Sigmoid colon (tissue), 6 donors: ENCODE measurements at regions not wholly inside any gene's neighbourhood (a gene's known extent, or its start where the extent isn't known, plus 50 kb on each side); places are given as distances from the start of the nearest gene placed in this dataset.

Experiments
- DNase-seq: peaks from one replicate; pipeline ENCODE4 v3.0.0-alpha.2; 2019
- H3K27ac ChIP-seq, 4 donors: fragments of 200-600 bp; sonication (generic); one replicate each; pipeline ENCODE4 v1.5.1; 2016 to 2019; ENCODE audit warnings: mild to moderate bottlenecking in 1 of 4
- H3K27me3 ChIP-seq, 3 donors: fragments of 200-600 bp; sonication (generic); one replicate each; pipeline ENCODE4 v1.5.1; 2019; ENCODE audit warnings: mild to moderate bottlenecking in 1 of 3
- H3K36me3 ChIP-seq, 4 donors: fragments of 200-600 bp; sonication (generic); one replicate each; pipeline ENCODE4 v1.5.1; 2016 to 2019
- H3K4me1 ChIP-seq, 4 donors: fragments of 200-600 bp; sonication (generic); one replicate each; pipeline ENCODE4 v1.5.1; 2017 to 2019
- H3K4me3 ChIP-seq, 4 donors: fragments of 200-600 bp; sonication (generic); one replicate each; pipeline ENCODE4 v1.5.1; 2017 to 2019; ENCODE audit warnings: mild to moderate bottlenecking in 2 of 4, moderate library complexity in 1 of 4
- H3K9me3 ChIP-seq, 4 donors: fragments of 200-600 bp in 3 of 4; sonication (generic) in 3 of 4; one replicate each; pipeline versions ENCODE4 v1.5.1 to v1.6.1; 2013 to 2019
- CTCF ChIP-seq, 4 experiments: fragments of 450-650 bp in 3 of 4; fragments of 200-600 bp in 1 of 4; IDR thresholded peaks; one replicate each; pipeline ENCODE4 v1.5.1; 2016 to 2019; ENCODE audit warnings: antibody characterized with exemption in 4 of 4, mild to moderate bottlenecking in 3 of 4, moderate library complexity in 2 of 4
- EP300 ChIP-seq, 4 donors: sonication (generic); formaldehyde crosslinking; IDR thresholded peaks; one replicate each; pipeline ENCODE4 v1.6.1; 2017; ENCODE audit warnings: antibody characterized with exemption in 4 of 4
- POLR2A ChIP-seq, 2 donors: fragments of 450-650 bp; IDR thresholded peaks; one replicate each; pipeline ENCODE4 v1.6.1; 2016; ENCODE audit warnings: antibody characterized with exemption in 2 of 2, mild to moderate bottlenecking in 2 of 2, moderate library complexity in 2 of 2
- POLR2AphosphoS5 ChIP-seq, 4 donors: sonication (generic); formaldehyde crosslinking; IDR thresholded peaks; one replicate each; pipeline ENCODE4 v1.6.1; 2017; ENCODE audit warnings: antibody characterized with exemption in 4 of 4
- WGBS, 2 donors: extraction: QIAGEN DNeasy Blood & Tissue Kit; methylation state at CpG; one replicate each; pipeline ENCODE4 v1.1.7; 2013; 5-methylcytosine and 5-hydroxymethylcytosine counted together
- intact Hi-C: fragments of 100-400 bp; cut with DNase I; formaldehyde crosslinking; loops from one replicate; pipeline ENCODE4 v1.15.1; 2023
- donor health status: healthy with polysubstance abuse.
- donor health status: healthy.

GRCh38 chr5:29498860-29499259, 1694.6 kb upstream of the CDH6 start:
- Histone ChIP-seq H3K36me3 (no peaks in the 10 kb centered on the region), H3K27me3 (no peaks in the 10 kb centered on the region), H3K9me3 (peaks cover 0 to 7% (median 2%) of the 10 kb centered on the region in 4 donors), H3K4me3 (no peak overlapping the region), H3K27ac (no peak overlapping the region), H3K4me1 (no peaks in the 10 kb centered on the region)
- WGBS, 2 donors = 82 to 95% methylated on average over 4 of the region's 4 CpGs
- intact Hi-C loops = no loop called here
- no peak for DNase-seq
- TF ChIP-seq EP300 (IDR thresholded peaks at IDR 0.05) (no peak), CTCF (IDR thresholded peaks at IDR 0.05) (no peak), POLR2AphosphoS5 (IDR thresholded peaks at IDR 0.05) (no peak), POLR2A (IDR thresholded peaks at IDR 0.05) (no peak)

GRCh38 chr5:29498412-29498811, 1695.1 kb upstream of the CDH6 start:
- intact Hi-C loops = no loop called here
- Histone ChIP-seq H3K27ac (no peak overlapping the region), H3K36me3 (no peaks in the 10 kb centered on the region), H3K27me3 (no peaks in the 10 kb centered on the region), H3K4me3 (no peak overlapping the region), H3K4me1 (no peaks in the 10 kb centered on the region), H3K9me3 (peaks cover 0 to 7% (median 3%) of the 10 kb centered on the region in 4 donors)
- WGBS, 2 donors = 92% methylated on average over 2 of the region's 2 CpGs
- TF ChIP-seq POLR2A (IDR thresholded peaks at IDR 0.05) (no peak), POLR2AphosphoS5 (IDR thresholded peaks at IDR 0.05) (no peak), CTCF (IDR thresholded peaks at IDR 0.05) (no peak), EP300 (IDR thresholded peaks at IDR 0.05) (no peak)
- no peak for DNase-seq

GRCh38 chr5:29485333-29485732, 1708.2 kb upstream of the CDH6 start:
- 92 to 93% methylated on average over 3 of the region's 3 CpGs for WGBS, 2 donors
- no peaks in the 10 kb centered on the region for H3K9me3 ChIP-seq
- H3K4me3 ChIP-seq = no peak overlapping the region
- H3K27ac ChIP-seq = no peak overlapping the region
- H3K36me3 ChIP-seq = no peaks in the 10 kb centered on the region
- intact Hi-C loops = no loop called here
- no peaks in the 10 kb centered on the region for H3K27me3 ChIP-seq
- TF ChIP-seq POLR2AphosphoS5 (IDR thresholded peaks at IDR 0.05) = no peak
- TF ChIP-seq CTCF (IDR thresholded peaks at IDR 0.05) = no peak
- no peak for TF ChIP-seq POLR2A (IDR thresholded peaks at IDR 0.05)
- no peak for TF ChIP-seq EP300 (IDR thresholded peaks at IDR 0.05)
- H3K4me1 ChIP-seq = no peaks in the 10 kb centered on the region
- DNase-seq = no peak

GRCh38 chr5:29469581-29469980, 1723.9 kb upstream of the CDH6 start:
- Histone ChIP-seq H3K27ac (no peak overlapping the region), H3K4me1 (no peaks in the 10 kb centered on the region), H3K9me3 (no peaks in the 10 kb centered on the region), H3K36me3 (no peaks in the 10 kb centered on the region), H3K27me3 (no peaks in the 10 kb centered on the region), H3K4me3 (no peak overlapping the region)
- intact Hi-C loops = no loop called here
- no peak for DNase-seq
- no peak for TF ChIP-seq EP300 (IDR thresholded peaks at IDR 0.05)
- no peak for TF ChIP-seq POLR2AphosphoS5 (IDR thresholded peaks at IDR 0.05)
- TF ChIP-seq POLR2A (IDR thresholded peaks at IDR 0.05) = no peak
- 22 to 61% methylated on average over 1 of the region's 1 CpG for WGBS, 2 donors

- DNase-seq = no peak
- intact Hi-C loops = no loop called here
- no peaks in the 10 kb centered on the region for H3K9me3 ChIP-seq
- TF ChIP-seq CTCF (IDR thresholded peaks at IDR 0.05) (no peak), EP300 (IDR thresholded peaks at IDR 0.05) (no peak), POLR2A (IDR thresholded peaks at IDR 0.05) (no peak), POLR2AphosphoS5 (IDR thresholded peaks at IDR 0.05) (no peak)
- no peaks in the 10 kb centered on the region for H3K4me1 ChIP-seq
- no peaks in the 10 kb centered on the region for H3K27me3 ChIP-seq
- WGBS, 2 donors = 70 to 76% methylated on average over 5 of the region's 5 CpGs
- no peak overlapping the region for H3K4me3 ChIP-seq
- no peaks in the 10 kb centered on the region for H3K36me3 ChIP-seq
- H3K27ac ChIP-seq = no peak overlapping the region
These were observed 1731.2 kb upstream of the CDH6 start for GRCh38 chr5:29462241-29462640.
